Erythroblast (primary cell): ENCODE measurements at regions not wholly inside any gene's neighbourhood (a gene's known extent, or its start where the extent isn't known, plus 50 kb on each side); places are given as distances from the start of the nearest gene placed in this dataset.

ENCODE experiments used
- GATA1 ChIP-seq: IDR thresholded peaks from 2 replicates; pipeline ENCODE4 v1.6.1; 2011; ENCODE audit warnings: low read depth, mild to moderate bottlenecking, control low read depth, low read length, moderate library complexity
- POLR2A ChIP-seq: IDR thresholded peaks from 2 replicates; pipeline ENCODE4 v1.6.1; 2011; ENCODE audit warnings: mild to moderate bottlenecking, low read length

GRCh38 chr6:49284180-49284579 is 178.9 kb downstream of the MMUT start:
- TF ChIP-seq POLR2A (no peak), GATA1 (no peak)
